ENCODE measurements at regions not wholly inside any gene's neighbourhood (a gene's known extent, or its start where the extent isn't known, plus 50 kb on each side); places are given as distances from the start of the nearest gene placed in this dataset.

DNA sequence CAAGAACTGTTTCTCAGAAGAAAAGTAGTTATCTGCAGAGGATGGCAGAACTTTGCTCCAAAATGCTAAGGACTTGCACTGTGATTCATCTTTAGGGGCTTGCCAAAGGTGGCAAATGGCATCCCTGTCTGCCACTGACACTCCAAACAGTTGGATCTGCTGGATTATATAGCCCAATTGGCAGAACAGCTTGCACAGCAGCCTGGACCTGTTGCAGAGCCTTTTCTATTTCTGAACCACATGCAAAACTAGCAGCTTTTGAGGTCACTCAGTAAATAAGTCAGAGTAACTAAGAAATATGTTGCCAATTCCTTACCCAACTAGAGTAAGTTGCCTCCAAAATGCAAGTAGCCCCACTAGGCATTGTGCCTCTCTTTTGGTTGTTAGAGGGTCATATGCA, 397.5 kb upstream of the NOVA1 start:
- CTCF ChIA-PET, result no interaction called here
- H3K27me3 Mint-ChIP-seq (ENCODE audit: insufficient read depth, unreplicated experiment), result no peaks in the 10 kb centered on the region

DNA sequence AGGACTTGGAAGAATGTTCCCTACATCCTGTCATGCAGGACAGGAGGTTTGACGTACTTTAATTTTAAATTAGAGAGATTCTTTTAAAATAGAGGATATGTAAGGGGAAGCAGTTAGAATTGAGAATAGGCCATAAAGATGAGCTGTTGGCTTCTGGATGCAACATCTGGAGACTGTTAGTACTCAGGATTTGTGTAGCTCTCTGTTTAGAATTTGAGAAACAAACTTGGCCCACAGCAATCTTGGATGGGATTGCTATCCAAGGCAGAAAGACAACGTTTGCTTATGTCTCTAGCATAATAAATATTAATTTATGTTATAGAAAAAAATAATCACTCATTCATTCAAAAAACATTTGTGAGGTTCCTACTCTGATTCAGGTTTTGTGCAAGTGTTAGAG, 398.4 kb upstream of the NOVA1 start:
- H3K36me3 Mint-ChIP-seq (ENCODE audit: insufficient read depth, unreplicated experiment), result no peaks in the 10 kb centered on the region
- no peak overlapping the region for H3K27ac Mint-ChIP-seq (ENCODE audit: unreplicated experiment)
- Histone ChIP-seq H3K4me3 (ENCODE audit: low read depth, low read length) (no peak overlapping the region), H3K36me3 (ENCODE audit: control insufficient read depth, insufficient read depth, low read length) (no peaks in the 10 kb centered on the region), H3K27me3 (replicated peaks; ENCODE audit: control insufficient read depth, insufficient read depth, low read length) (no peaks in the 10 kb centered on the region), H3K4me1 (no peaks in the 10 kb centered on the region), H3K9me3 (no peaks in the 10 kb centered on the region)
- CTCF ChIA-PET, result no interaction called here
- POLR2A ChIA-PET, result no interaction called here
- TF ChIP-seq, protein P1, sequence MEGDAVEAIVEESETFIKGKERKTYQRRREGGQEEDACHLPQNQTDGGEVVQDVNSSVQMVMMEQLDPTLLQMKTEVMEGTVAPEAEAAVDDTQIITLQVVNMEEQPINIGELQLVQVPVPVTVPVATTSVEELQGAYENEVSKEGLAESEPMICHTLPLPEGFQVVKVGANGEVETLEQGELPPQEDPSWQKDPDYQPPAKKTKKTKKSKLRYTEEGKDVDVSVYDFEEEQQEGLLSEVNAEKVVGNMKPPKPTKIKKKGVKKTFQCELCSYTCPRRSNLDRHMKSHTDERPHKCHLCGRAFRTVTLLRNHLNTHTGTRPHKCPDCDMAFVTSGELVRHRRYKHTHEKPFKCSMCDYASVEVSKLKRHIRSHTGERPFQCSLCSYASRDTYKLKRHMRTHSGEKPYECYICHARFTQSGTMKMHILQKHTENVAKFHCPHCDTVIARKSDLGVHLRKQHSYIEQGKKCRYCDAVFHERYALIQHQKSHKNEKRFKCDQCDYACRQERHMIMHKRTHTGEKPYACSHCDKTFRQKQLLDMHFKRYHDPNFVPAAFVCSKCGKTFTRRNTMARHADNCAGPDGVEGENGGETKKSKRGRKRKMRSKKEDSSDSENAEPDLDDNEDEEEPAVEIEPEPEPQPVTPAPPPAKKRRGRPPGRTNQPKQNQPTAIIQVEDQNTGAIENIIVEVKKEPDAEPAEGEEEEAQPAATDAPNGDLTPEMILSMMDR (IDR thresholded peaks at IDR 0.05; ENCODE audit: insufficient read depth in 1 of 2, low read depth in 1 of 2, low read length in 1 of 2, severe bottlenecking in 1 of 2, unreplicated experiment in 1 of 2), result no peak
- H3K4me1 Mint-ChIP-seq (ENCODE audit: low read depth, unreplicated experiment), result no peaks in the 10 kb centered on the region
- H3K9me3 Mint-ChIP-seq (ENCODE audit: unreplicated experiment), result no peaks in the 10 kb centered on the region
- DNase-seq, result no peak
- intact Hi-C loops (cut with micrococcal nuclease; ENCODE audit: unreplicated experiment), result no loop called here
- BruUV-seq (replicated peaks), result no TSS peak
- H3K27me3 Mint-ChIP-seq (ENCODE audit: insufficient read depth, unreplicated experiment), result no peaks in the 10 kb centered on the region
- H3K4me3 Mint-ChIP-seq (ENCODE audit: unreplicated experiment), result no peak overlapping the region

More for the DNA sequence above, 397.5 kb upstream of the NOVA1 start:
- Histone ChIP-seq H3K9me3 (no peaks in the 10 kb centered on the region), H3K27me3 (replicated peaks; ENCODE audit: control insufficient read depth, insufficient read depth, low read length) (no peaks in the 10 kb centered on the region), H3K4me3 (ENCODE audit: low read depth, low read length) (no peak overlapping the region), H3K36me3 (ENCODE audit: control insufficient read depth, insufficient read depth, low read length) (no peaks in the 10 kb centered on the region), H3K4me1 (no peaks in the 10 kb centered on the region)
- POLR2A ChIA-PET, result no interaction called here
- no peaks in the 10 kb centered on the region for H3K4me1 Mint-ChIP-seq (ENCODE audit: low read depth, unreplicated experiment)
- no peaks in the 10 kb centered on the region for H3K9me3 Mint-ChIP-seq (ENCODE audit: unreplicated experiment)
- no peak overlapping the region for H3K27ac Mint-ChIP-seq (ENCODE audit: unreplicated experiment)
- no peaks in the 10 kb centered on the region for H3K36me3 Mint-ChIP-seq (ENCODE audit: insufficient read depth, unreplicated experiment)
- intact Hi-C loops (cut with micrococcal nuclease; ENCODE audit: unreplicated experiment), result no loop called here
- BruUV-seq (replicated peaks), result no TSS peak
- DNase-seq, result no peak
- H3K4me3 Mint-ChIP-seq (ENCODE audit: unreplicated experiment), result no peak overlapping the region
- TF ChIP-seq, protein P1 (IDR thresholded peaks at IDR 0.05; ENCODE audit: insufficient read depth in 1 of 2, low read depth in 1 of 2, low read length in 1 of 2, severe bottlenecking in 1 of 2, unreplicated experiment in 1 of 2), result no peak

DNA sequence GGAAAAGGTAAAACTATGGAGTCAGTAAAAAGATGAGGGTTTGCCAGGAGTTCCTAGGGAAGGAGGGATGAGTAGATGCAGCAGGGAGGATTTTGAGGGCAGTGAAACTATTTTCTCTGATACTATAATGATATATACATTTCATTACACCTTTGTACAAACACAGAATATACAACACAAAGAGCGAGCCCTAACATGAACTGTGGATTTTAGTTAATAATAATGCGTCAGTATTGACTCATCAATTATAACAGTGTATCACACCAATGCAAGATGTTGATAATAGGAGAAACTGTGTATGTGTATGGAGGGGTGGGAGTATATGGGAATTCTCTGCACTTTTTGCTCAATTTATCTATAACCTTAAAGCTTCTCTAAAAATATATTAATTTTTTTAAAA, 404.3 kb upstream of the NOVA1 start:
- no peak for DNase-seq
- Mint-ChIP-seq H3K9me3 (ENCODE audit: unreplicated experiment) (no peaks in the 10 kb centered on the region), H3K4me3 (ENCODE audit: unreplicated experiment) (no peak overlapping the region), H3K36me3 (ENCODE audit: insufficient read depth, unreplicated experiment) (no peaks in the 10 kb centered on the region), H3K27me3 (ENCODE audit: insufficient read depth, unreplicated experiment) (no peaks in the 10 kb centered on the region), H3K4me1 (ENCODE audit: low read depth, unreplicated experiment) (no peaks in the 10 kb centered on the region), H3K27ac (ENCODE audit: unreplicated experiment) (no peak overlapping the region)
- Histone ChIP-seq H3K9me3 (no peaks in the 10 kb centered on the region), H3K4me1 (no peaks in the 10 kb centered on the region), H3K4me3 (ENCODE audit: low read depth, low read length) (no peak overlapping the region), H3K27me3 (replicated peaks; ENCODE audit: control insufficient read depth, insufficient read depth, low read length) (no peaks in the 10 kb centered on the region), H3K36me3 (ENCODE audit: control insufficient read depth, insufficient read depth, low read length) (no peaks in the 10 kb centered on the region)
- POLR2A ChIA-PET, result no interaction called here
- no TSS peak for BruUV-seq (replicated peaks)
- TF ChIP-seq, protein P1 (IDR thresholded peaks at IDR 0.05; ENCODE audit: insufficient read depth in 1 of 2, low read depth in 1 of 2, low read length in 1 of 2, severe bottlenecking in 1 of 2, unreplicated experiment in 1 of 2), result no peak
- intact Hi-C loops (cut with micrococcal nuclease; ENCODE audit: unreplicated experiment), result no loop called here
- CTCF ChIA-PET, result no interaction called here

All from Caco-2 (cell line).